ENCODE measurements at regions not wholly inside any gene's neighbourhood (a gene's known extent, or its start where the extent isn't known, plus 50 kb on each side); places are given as distances from the start of the nearest gene placed in this dataset.

DNA sequence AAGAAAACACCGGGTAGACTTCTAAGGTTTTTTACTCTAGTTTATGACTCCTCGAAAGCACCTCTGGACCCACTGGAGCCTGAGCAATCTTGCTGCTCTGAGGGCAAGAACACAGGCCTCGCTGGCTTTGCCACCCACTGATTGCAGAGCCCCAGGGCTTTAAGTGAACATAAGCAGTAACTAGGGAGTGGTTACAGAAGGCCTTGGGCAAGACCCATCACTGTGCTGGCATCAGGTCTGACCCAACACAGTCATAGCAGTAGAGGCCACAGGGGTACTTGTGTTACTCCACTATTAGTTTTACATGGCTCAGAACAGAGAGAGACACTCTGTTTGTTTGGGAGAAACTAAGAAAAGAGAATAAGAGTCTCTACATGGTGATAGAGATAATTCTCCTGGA, 684.5 kb downstream of the FAM181B start:
- TF ChIP-seq, protein P1, sequence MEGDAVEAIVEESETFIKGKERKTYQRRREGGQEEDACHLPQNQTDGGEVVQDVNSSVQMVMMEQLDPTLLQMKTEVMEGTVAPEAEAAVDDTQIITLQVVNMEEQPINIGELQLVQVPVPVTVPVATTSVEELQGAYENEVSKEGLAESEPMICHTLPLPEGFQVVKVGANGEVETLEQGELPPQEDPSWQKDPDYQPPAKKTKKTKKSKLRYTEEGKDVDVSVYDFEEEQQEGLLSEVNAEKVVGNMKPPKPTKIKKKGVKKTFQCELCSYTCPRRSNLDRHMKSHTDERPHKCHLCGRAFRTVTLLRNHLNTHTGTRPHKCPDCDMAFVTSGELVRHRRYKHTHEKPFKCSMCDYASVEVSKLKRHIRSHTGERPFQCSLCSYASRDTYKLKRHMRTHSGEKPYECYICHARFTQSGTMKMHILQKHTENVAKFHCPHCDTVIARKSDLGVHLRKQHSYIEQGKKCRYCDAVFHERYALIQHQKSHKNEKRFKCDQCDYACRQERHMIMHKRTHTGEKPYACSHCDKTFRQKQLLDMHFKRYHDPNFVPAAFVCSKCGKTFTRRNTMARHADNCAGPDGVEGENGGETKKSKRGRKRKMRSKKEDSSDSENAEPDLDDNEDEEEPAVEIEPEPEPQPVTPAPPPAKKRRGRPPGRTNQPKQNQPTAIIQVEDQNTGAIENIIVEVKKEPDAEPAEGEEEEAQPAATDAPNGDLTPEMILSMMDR (IDR thresholded peaks at IDR 0.05 in 2 of 3, conservative IDR thresholded peaks at IDR 0.05 in 1 of 3; ENCODE audit: control insufficient read depth in 2 of 3, extremely low read depth in 1 of 3, insufficient read depth in 1 of 3, low read depth in 3 of 3, low read length in 3 of 3) = no peak
- no peak for TF ChIP-seq STAT1 (conservative IDR thresholded peaks at IDR 0.05)
- TF ChIP-seq CHD2 (IDR thresholded peaks at IDR 0.05; ENCODE audit: borderline replicate concordance, low read depth, low read length) = no peak
- TF ChIP-seq BCL11A (IDR thresholded peaks at IDR 0.05; ENCODE audit: low read depth, low read length) = no peak
- no peak for TF ChIP-seq CHD1 (IDR thresholded peaks at IDR 0.05; ENCODE audit: low read depth, low read length)
